ENCODE measurements at regions not wholly inside any gene's neighbourhood (a gene's known extent, or its start where the extent isn't known, plus 50 kb on each side); places are given as distances from the start of the nearest gene placed in this dataset.

- no peak for TF ChIP-seq THAP12 (CRISPR knock-in tag; IDR thresholded peaks at IDR 0.05)
- peak; percentile 33 for TF ChIP-seq TBP (optimal IDR thresholded peaks at IDR 0.05; ENCODE audit: low read depth, low read length)
- TF ChIP-seq ARHGAP35 (IDR thresholded peaks at IDR 0.05; ENCODE audit: partially characterized antibody), result no peak
- no peak for TF ChIP-seq TARDBP (IDR thresholded peaks at IDR 0.05)
Observed at GRCh38 chr4:7124689-7125442, 57.0 kb upstream of the GRPEL1 start (continued).

- ChIA-PET POLR2A (interaction anchor here (0.6 to 0.8 kb wide), 3 partner anchors 8 to 545 kb away, joined by 3 to 4 read pairs (median 3); no protein-coding TSS in a partner anchor), CTCF (ENCODE audit: low intra/inter-chr PET ratio) (interaction anchor here (0.7 kb wide), 1 partner anchor 39 kb away, joined by 3 read pairs; no protein-coding TSS in a partner anchor)
- Histone ChIP-seq H3K9ac (ENCODE audit: insufficient read depth in 1 of 2, low read depth in 2 of 2, low read length in 2 of 2) (no peak overlapping the region), H3K9me1 (ENCODE audit: control insufficient read depth, insufficient read depth, low read length) (no peaks in the 10 kb centered on the region), H3K79me2 (ENCODE audit: control insufficient read depth, insufficient read depth, low read length) (no peaks in the 10 kb centered on the region), H3K4me2 (ENCODE audit: insufficient read depth, low read length) (no peak overlapping the region), H4K20me1 (replicated peaks; ENCODE audit: control insufficient read depth, insufficient read depth, low read length) (no peaks in the 10 kb centered on the region), H3K4me3 (no peak overlapping the region), H2AFZ (ENCODE audit: low read depth, low read length) (no peak overlapping the region), H3K36me3 (ENCODE audit: control insufficient read depth, insufficient read depth, low read length) (no peaks in the 10 kb centered on the region), H3K27ac (ENCODE audit: extremely low read depth, low read depth, low read length) (no peak overlapping the region), H3K4me1 (replicated peaks in 1 of 2; ENCODE audit: control insufficient read depth in 2 of 2, insufficient read depth in 2 of 2, low read length in 2 of 2) (peaks cover 0 to 12% of the 10 kb centered on the region in 2 experiments; a peak in 2 of 5 replicates), H3K27me3 (ENCODE audit: control insufficient read depth in 2 of 2, insufficient read depth in 2 of 2, low read length in 2 of 2) (peaks cover 32 to 68% of the 10 kb centered on the region in 2 experiments), H3K9me3 (replicated peaks; ENCODE audit: control insufficient read depth, insufficient read depth, low read depth, low read length) (no peaks in the 10 kb centered on the region)
- ATAC-seq, result peak; percentile 12
- no TSS peak for BruUV-seq (replicated peaks)
- WGBS (ENCODE audit: insufficient coverage, low coverage, missing lambda C conversion rate), result 12% methylated on average over 19 of the region's 24 CpGs
- TF ChIP-seq MCM3 (IDR thresholded peaks at IDR 0.05) (no peak), SOX6 (IDR thresholded peaks at IDR 0.05) (no peak), NFXL1 (CRISPR knock-in tag; IDR thresholded peaks at IDR 0.05) (no peak)
- TF ChIP-seq, protein P1, sequence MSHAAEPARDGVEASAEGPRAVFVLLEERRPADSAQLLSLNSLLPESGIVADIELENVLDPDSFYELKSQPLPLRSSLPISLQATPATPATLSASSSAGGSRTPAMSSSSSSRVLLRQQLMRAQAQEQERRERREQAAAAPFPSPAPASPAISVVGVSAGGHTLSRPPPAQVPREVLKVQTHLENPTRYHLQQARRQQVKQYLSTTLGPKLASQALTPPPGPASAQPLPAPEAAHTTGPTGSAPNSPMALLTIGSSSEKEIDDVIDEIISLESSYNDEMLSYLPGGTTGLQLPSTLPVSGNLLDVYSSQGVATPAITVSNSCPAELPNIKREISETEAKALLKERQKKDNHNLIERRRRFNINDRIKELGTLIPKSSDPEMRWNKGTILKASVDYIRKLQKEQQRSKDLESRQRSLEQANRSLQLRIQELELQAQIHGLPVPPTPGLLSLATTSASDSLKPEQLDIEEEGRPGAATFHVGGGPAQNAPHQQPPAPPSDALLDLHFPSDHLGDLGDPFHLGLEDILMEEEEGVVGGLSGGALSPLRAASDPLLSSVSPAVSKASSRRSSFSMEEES (CRISPR knock-in tag; IDR thresholded peaks at IDR 0.05), result no peak
- TF ChIP-seq, protein P2, sequence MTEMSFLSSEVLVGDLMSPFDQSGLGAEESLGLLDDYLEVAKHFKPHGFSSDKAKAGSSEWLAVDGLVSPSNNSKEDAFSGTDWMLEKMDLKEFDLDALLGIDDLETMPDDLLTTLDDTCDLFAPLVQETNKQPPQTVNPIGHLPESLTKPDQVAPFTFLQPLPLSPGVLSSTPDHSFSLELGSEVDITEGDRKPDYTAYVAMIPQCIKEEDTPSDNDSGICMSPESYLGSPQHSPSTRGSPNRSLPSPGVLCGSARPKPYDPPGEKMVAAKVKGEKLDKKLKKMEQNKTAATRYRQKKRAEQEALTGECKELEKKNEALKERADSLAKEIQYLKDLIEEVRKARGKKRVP (CRISPR knock-in tag; IDR thresholded peaks at IDR 0.05), result no peak
- DNase-seq (ENCODE audit: extremely low read depth in 1 of 4, low spot score in 3 of 4), result no peak
- no peak for FAIRE-seq
- in situ Hi-C loops (cut with MboI), result no loop called here
- intact Hi-C loops (cut with micrococcal nuclease), result no loop called here
Observed at GRCh38 chr4:7121866-7122653, 54.2 kb upstream of the GRPEL1 start.

Data from K562 (cell line).